ENCODE measurements at regions not wholly inside any gene's neighbourhood (a gene's known extent, or its start where the extent isn't known, plus 50 kb on each side); places are given as distances from the start of the nearest gene placed in this dataset.

GRCh38 chr18:37669991-37670534, 104.5 kb upstream of the CELF4 start:
- Histone ChIP-seq H2BK12ac (ENCODE audit: low read length in 2 of 2) (no peak overlapping the region), H2BK15ac (ENCODE audit: low read depth, poor library complexity, severe bottlenecking) (no peak overlapping the region), H3K14ac (ENCODE audit: low read length in 2 of 2) (no peak overlapping the region), H3K79me1 (replicated peaks; ENCODE audit: low read length, poor library complexity, severe bottlenecking) (no peaks in the 10 kb centered on the region), H3K4me1 (ENCODE audit: control insufficient read depth, insufficient read depth, low read depth, low read length) (no peaks in the 10 kb centered on the region), H2BK5ac (ENCODE audit: low read depth, low read length, poor library complexity, severe bottlenecking) (no peak overlapping the region), H3K9me3 (ENCODE audit: control insufficient read depth, low read length) (no peaks in the 10 kb centered on the region), H4K8ac (ENCODE audit: low read length) (no peak overlapping the region), H3K18ac (ENCODE audit: low read depth in 1 of 2, low read length in 2 of 2) (no peak overlapping the region), H2AK5ac (ENCODE audit: low read length, severe bottlenecking) (no peak overlapping the region), H3K4me3 (ENCODE audit: insufficient read depth in 1 of 2, low read depth in 1 of 2, low read length in 2 of 2) (no peak overlapping the region), H4K91ac (ENCODE audit: low read length) (no peak overlapping the region), H3K23ac (ENCODE audit: low read length in 2 of 2) (no peak overlapping the region), H3K27me3 (ENCODE audit: control insufficient read depth in 1 of 2, insufficient read depth in 1 of 2, low read length in 2 of 2) (no peaks in the 10 kb centered on the region), H3K9ac (ENCODE audit: low read length) (no peak overlapping the region), H3K36me3 (ENCODE audit: control insufficient read depth in 1 of 2, insufficient read depth in 2 of 2, low read depth in 1 of 2, low read length in 2 of 2) (no peaks in the 10 kb centered on the region), H3K27ac (ENCODE audit: low read length, poor library complexity, severe bottlenecking) (no peak overlapping the region), H3K4ac (ENCODE audit: low read depth in 1 of 2, low read length in 2 of 2) (no peak overlapping the region), H2BK120ac (ENCODE audit: low read depth, low read length) (no peak overlapping the region), H2AFZ (ENCODE audit: low read depth, low read length) (no peak overlapping the region), H3K4me2 (ENCODE audit: low read length, poor library complexity, severe bottlenecking) (no peak overlapping the region)
- 87% methylated on average over 17 of the region's 17 CpGs for WGBS
- no peak for DNase-seq

GRCh38 chr18:37668971-37669747, 103.6 kb upstream of the CELF4 start:
- H3K4me1 ChIP-seq (ENCODE audit: control insufficient read depth, insufficient read depth, low read depth, low read length), result no peaks in the 10 kb centered on the region
- no peak overlapping the region for H4K8ac ChIP-seq (ENCODE audit: low read length)
- no peak overlapping the region for H3K23ac ChIP-seq (ENCODE audit: low read length in 2 of 2)
- H2AFZ ChIP-seq (ENCODE audit: low read depth, low read length), result no peak overlapping the region
- H3K36me3 ChIP-seq (ENCODE audit: control insufficient read depth in 1 of 2, insufficient read depth in 2 of 2, low read depth in 1 of 2, low read length in 2 of 2), result no peaks in the 10 kb centered on the region
- H2AK5ac ChIP-seq (ENCODE audit: low read length, severe bottlenecking), result no peak overlapping the region
- H2BK12ac ChIP-seq (ENCODE audit: low read length in 2 of 2), result no peak overlapping the region
- H2BK5ac ChIP-seq (ENCODE audit: low read depth, low read length, poor library complexity, severe bottlenecking), result no peak overlapping the region
- no peak overlapping the region for H2BK15ac ChIP-seq (ENCODE audit: low read depth, poor library complexity, severe bottlenecking)
- WGBS, result 69% methylated on average over 14 of the region's 15 CpGs
- H3K4me3 ChIP-seq (ENCODE audit: insufficient read depth in 1 of 2, low read depth in 1 of 2, low read length in 2 of 2), result no peak overlapping the region
- DNase-seq, result no peak
- no peaks in the 10 kb centered on the region for H3K27me3 ChIP-seq (ENCODE audit: control insufficient read depth in 1 of 2, insufficient read depth in 1 of 2, low read length in 2 of 2)
- H3K9ac ChIP-seq (ENCODE audit: low read length), result no peak overlapping the region
- no peak overlapping the region for H3K14ac ChIP-seq (ENCODE audit: low read length in 2 of 2)
- H3K79me1 ChIP-seq (replicated peaks; ENCODE audit: low read length, poor library complexity, severe bottlenecking), result no peaks in the 10 kb centered on the region
- H3K27ac ChIP-seq (ENCODE audit: low read length, poor library complexity, severe bottlenecking), result no peak overlapping the region
- H3K4ac ChIP-seq (ENCODE audit: low read depth in 1 of 2, low read length in 2 of 2), result no peak overlapping the region
- no peak overlapping the region for H4K91ac ChIP-seq (ENCODE audit: low read length)
- no peaks in the 10 kb centered on the region for H3K9me3 ChIP-seq (ENCODE audit: control insufficient read depth, low read length)
- no peak overlapping the region for H3K4me2 ChIP-seq (ENCODE audit: low read length, poor library complexity, severe bottlenecking)
- H3K18ac ChIP-seq (ENCODE audit: low read depth in 1 of 2, low read length in 2 of 2), result no peak overlapping the region
- no peak overlapping the region for H2BK120ac ChIP-seq (ENCODE audit: low read depth, low read length)

GRCh38 chr18:37667836-37668235, 102.2 kb upstream of the CELF4 start:
- Histone ChIP-seq H3K27me3 (ENCODE audit: control insufficient read depth in 1 of 2, insufficient read depth in 1 of 2, low read length in 2 of 2) (no peaks in the 10 kb centered on the region), H4K91ac (ENCODE audit: low read length) (no peak overlapping the region)

GRCh38 chr18:37666991-37667390, 101.4 kb upstream of the CELF4 start:
- 14% methylated on average over 1 of the region's 1 CpG for WGBS
- no peak overlapping the region for H3K4ac ChIP-seq (ENCODE audit: low read depth in 1 of 2, low read length in 2 of 2)
- no peak overlapping the region for H3K4me3 ChIP-seq (ENCODE audit: insufficient read depth in 1 of 2, low read depth in 1 of 2, low read length in 2 of 2)
- no peak overlapping the region for H3K4me2 ChIP-seq (ENCODE audit: low read length, poor library complexity, severe bottlenecking)
- H4K8ac ChIP-seq (ENCODE audit: low read length), result no peak overlapping the region
- H3K14ac ChIP-seq (ENCODE audit: low read length in 2 of 2), result no peak overlapping the region
- no peak overlapping the region for H3K27ac ChIP-seq (ENCODE audit: low read length, poor library complexity, severe bottlenecking)
- H3K4me1 ChIP-seq (ENCODE audit: control insufficient read depth, insufficient read depth, low read depth, low read length), result no peaks in the 10 kb centered on the region
- no peak for DNase-seq
- H3K23ac ChIP-seq (ENCODE audit: low read length in 2 of 2), result no peak overlapping the region
- no peak overlapping the region for H3K9ac ChIP-seq (ENCODE audit: low read length)
- H4K91ac ChIP-seq (ENCODE audit: low read length), result no peak overlapping the region
- no peak overlapping the region for H2BK120ac ChIP-seq (ENCODE audit: low read depth, low read length)
- H3K18ac ChIP-seq (ENCODE audit: low read depth in 1 of 2, low read length in 2 of 2), result no peak overlapping the region
- no peak overlapping the region for H2AFZ ChIP-seq (ENCODE audit: low read depth, low read length)
- no peaks in the 10 kb centered on the region for H3K27me3 ChIP-seq (ENCODE audit: control insufficient read depth in 1 of 2, insufficient read depth in 1 of 2, low read length in 2 of 2)
- no peak overlapping the region for H2BK12ac ChIP-seq (ENCODE audit: low read length in 2 of 2)
- H3K36me3 ChIP-seq (ENCODE audit: control insufficient read depth in 1 of 2, insufficient read depth in 2 of 2, low read depth in 1 of 2, low read length in 2 of 2), result no peaks in the 10 kb centered on the region
- no peak overlapping the region for H2BK15ac ChIP-seq (ENCODE audit: low read depth, poor library complexity, severe bottlenecking)
- H3K79me1 ChIP-seq (replicated peaks; ENCODE audit: low read length, poor library complexity, severe bottlenecking), result no peaks in the 10 kb centered on the region
- no peak overlapping the region for H2AK5ac ChIP-seq (ENCODE audit: low read length, severe bottlenecking)
- no peak overlapping the region for H2BK5ac ChIP-seq (ENCODE audit: low read depth, low read length, poor library complexity, severe bottlenecking)
- H3K9me3 ChIP-seq (ENCODE audit: control insufficient read depth, low read length), result no peaks in the 10 kb centered on the region

More at GRCh38 chr18:37667836-37668235, 102.2 kb upstream of the CELF4 start:
- Histone ChIP-seq H3K23ac (ENCODE audit: low read length in 2 of 2) (no peak overlapping the region), H3K36me3 (ENCODE audit: control insufficient read depth in 1 of 2, insufficient read depth in 2 of 2, low read depth in 1 of 2, low read length in 2 of 2) (no peaks in the 10 kb centered on the region), H3K4me1 (ENCODE audit: control insufficient read depth, insufficient read depth, low read depth, low read length) (no peaks in the 10 kb centered on the region), H2AFZ (ENCODE audit: low read depth, low read length) (no peak overlapping the region), H3K4me3 (ENCODE audit: insufficient read depth in 1 of 2, low read depth in 1 of 2, low read length in 2 of 2) (no peak overlapping the region), H3K79me1 (replicated peaks; ENCODE audit: low read length, poor library complexity, severe bottlenecking) (no peaks in the 10 kb centered on the region), H3K4ac (ENCODE audit: low read depth in 1 of 2, low read length in 2 of 2) (no peak overlapping the region), H2BK15ac (ENCODE audit: low read depth, poor library complexity, severe bottlenecking) (no peak overlapping the region), H3K18ac (ENCODE audit: low read depth in 1 of 2, low read length in 2 of 2) (no peak overlapping the region), H2BK5ac (ENCODE audit: low read depth, low read length, poor library complexity, severe bottlenecking) (no peak overlapping the region), H3K9ac (ENCODE audit: low read length) (no peak overlapping the region), H2BK120ac (ENCODE audit: low read depth, low read length) (no peak overlapping the region), H2BK12ac (ENCODE audit: low read length in 2 of 2) (no peak overlapping the region), H4K8ac (ENCODE audit: low read length) (no peak overlapping the region), H2AK5ac (ENCODE audit: low read length, severe bottlenecking) (no peak overlapping the region), H3K4me2 (ENCODE audit: low read length, poor library complexity, severe bottlenecking) (no peak overlapping the region), H3K14ac (ENCODE audit: low read length in 2 of 2) (no peak overlapping the region), H3K9me3 (ENCODE audit: control insufficient read depth, low read length) (no peaks in the 10 kb centered on the region), H3K27ac (ENCODE audit: low read length, poor library complexity, severe bottlenecking) (no peak overlapping the region)
- no peak for DNase-seq
- WGBS, result no CpG with 5 or more reads among the region's 1 CpG
